ENCODE measurements at regions not wholly inside any gene's neighbourhood (a gene's known extent, or its start where the extent isn't known, plus 50 kb on each side); places are given as distances from the start of the nearest gene placed in this dataset.

DNA sequence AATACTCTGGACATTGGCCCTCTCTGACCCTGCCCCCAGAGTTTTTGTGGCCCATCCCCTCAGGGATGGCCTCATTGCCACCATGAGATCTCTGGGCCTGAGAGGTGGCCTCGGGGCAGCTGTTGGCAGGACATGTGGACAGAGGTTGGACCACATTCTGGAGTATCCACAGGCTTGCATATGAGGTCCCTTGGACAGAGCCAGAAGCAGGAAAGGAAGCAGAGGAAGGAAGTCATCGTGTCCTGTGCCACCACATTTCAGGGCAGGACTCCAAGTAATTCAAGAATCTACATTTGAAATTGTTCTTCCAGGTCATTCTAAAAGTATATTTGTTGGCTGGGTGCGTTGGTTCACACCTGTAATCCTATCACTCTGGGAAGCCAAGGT, 95.9 kb upstream of the PPP2R5A start:
- no peak overlapping the region for H3K4me3 ChIP-seq (ENCODE audit: low read depth, low read length)
- TF ChIP-seq, protein P1, sequence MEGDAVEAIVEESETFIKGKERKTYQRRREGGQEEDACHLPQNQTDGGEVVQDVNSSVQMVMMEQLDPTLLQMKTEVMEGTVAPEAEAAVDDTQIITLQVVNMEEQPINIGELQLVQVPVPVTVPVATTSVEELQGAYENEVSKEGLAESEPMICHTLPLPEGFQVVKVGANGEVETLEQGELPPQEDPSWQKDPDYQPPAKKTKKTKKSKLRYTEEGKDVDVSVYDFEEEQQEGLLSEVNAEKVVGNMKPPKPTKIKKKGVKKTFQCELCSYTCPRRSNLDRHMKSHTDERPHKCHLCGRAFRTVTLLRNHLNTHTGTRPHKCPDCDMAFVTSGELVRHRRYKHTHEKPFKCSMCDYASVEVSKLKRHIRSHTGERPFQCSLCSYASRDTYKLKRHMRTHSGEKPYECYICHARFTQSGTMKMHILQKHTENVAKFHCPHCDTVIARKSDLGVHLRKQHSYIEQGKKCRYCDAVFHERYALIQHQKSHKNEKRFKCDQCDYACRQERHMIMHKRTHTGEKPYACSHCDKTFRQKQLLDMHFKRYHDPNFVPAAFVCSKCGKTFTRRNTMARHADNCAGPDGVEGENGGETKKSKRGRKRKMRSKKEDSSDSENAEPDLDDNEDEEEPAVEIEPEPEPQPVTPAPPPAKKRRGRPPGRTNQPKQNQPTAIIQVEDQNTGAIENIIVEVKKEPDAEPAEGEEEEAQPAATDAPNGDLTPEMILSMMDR (conservative IDR thresholded peaks at IDR 0.05; ENCODE audit: low read depth, low read length), result no peak
- no peak for DNase-seq (ENCODE audit: low read depth)

DNA sequence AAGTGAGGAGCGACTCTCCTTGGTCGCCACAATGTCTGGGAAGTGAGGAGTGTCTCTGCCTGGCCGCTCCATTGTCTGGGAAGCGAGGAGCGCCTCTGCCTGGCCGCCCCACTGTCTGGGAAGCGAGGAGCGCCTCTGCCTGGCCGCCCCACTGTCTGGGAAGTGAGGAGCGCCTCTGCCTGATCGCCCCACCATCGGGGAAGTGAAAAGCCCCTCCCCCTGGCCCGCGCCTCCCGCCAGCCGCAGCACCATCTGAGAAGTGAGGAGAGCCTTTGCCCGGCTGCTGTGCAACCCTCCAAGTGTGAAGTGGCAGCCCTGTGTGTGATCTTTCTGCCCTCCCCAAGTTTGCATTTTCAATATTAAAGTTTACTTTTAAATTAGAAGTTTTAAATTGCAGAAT, 95.0 kb upstream of the PPP2R5A start:
- DNase-seq (ENCODE audit: low read depth), result no peak
- TF ChIP-seq, protein P1 (conservative IDR thresholded peaks at IDR 0.05; ENCODE audit: low read depth, low read length), result no peak
- no peak overlapping the region for H3K4me3 ChIP-seq (ENCODE audit: low read depth, low read length)

DNA sequence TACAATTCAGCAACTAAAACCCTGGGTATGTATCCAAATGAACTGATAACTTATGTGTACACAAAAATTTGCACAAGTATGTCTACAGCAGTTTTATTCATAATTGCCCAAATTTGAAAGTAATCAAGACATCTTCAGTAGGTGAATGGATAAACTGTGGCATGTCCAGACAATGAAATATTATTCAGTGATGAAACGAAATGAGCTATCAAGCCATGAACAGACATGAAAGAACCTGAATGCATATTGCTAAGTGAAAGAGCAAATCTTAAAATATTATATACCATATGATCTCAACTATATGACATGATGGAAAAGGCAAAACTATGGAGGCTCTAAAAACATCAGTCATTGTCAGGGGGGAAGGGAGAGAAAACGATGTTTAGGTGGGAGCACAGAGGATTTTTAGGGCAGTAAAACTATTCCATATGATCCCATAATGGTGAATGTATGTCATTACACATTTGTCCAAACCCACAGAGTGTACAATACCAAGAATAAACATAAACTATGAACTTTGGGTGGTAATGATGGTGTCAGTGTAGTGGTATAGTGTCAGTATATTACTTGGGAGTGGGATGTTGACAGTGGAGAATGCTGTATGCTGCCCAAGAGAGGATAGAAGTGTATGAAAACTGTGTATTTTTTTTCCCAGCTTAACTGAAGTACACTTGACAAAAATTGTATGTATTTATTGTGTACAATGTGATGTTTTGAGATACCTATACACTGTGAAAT, 92.8 kb upstream of the PPP2R5A start:
- no peak for DNase-seq (ENCODE audit: low read depth)
- TF ChIP-seq, protein P1 (conservative IDR thresholded peaks at IDR 0.05; ENCODE audit: low read depth, low read length), result no peak
- H3K4me3 ChIP-seq (ENCODE audit: low read depth, low read length), result no peak overlapping the region

DNA sequence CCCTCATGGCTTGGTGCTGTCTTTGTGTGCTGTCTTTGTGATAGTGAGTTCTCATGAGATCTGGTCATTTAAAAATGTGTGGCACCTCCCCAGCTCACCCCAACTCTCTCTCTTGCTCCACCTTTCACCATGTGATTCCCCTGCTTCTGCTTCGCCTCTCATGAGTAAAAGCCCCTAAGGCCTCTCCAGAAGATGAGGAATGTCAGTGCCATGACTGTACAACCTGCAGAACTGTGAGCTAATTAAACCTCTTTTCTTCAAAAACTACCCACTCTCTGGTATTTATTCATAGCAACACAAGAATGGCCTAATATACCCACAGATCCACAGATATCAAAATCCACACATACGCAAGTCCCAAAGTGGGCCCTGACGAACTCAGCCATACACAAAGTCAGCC, 88.9 kb upstream of the PPP2R5A start:
- H3K4me3 ChIP-seq (ENCODE audit: low read depth, low read length), result no peak overlapping the region
- no peak for DNase-seq (ENCODE audit: low read depth)
- TF ChIP-seq, protein P1 (conservative IDR thresholded peaks at IDR 0.05; ENCODE audit: low read depth, low read length), result no peak

DNA sequence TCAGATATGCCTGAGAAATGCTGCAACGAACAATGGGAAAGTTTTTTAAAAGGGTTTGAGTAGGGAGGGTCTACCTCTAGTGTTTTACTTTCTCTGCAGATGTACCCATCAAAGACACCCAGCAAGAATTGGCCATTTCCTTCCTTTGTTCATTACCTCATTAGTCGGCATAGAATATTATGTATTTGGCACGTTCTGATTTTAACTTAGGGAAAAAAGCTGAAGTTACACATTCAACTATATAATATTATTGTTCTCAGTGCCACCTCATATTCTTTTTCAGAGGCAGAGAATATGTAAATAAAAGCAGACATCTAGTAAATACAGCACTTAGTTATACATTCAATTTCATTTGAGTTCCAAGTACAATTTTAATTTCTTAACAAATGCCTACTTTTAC, 83.7 kb upstream of the PPP2R5A start:
- no peak overlapping the region for H3K4me3 ChIP-seq (ENCODE audit: low read depth, low read length)
- TF ChIP-seq, protein P1 (conservative IDR thresholded peaks at IDR 0.05; ENCODE audit: low read depth, low read length), result no peak
- DNase-seq (ENCODE audit: low read depth), result no peak

DNA sequence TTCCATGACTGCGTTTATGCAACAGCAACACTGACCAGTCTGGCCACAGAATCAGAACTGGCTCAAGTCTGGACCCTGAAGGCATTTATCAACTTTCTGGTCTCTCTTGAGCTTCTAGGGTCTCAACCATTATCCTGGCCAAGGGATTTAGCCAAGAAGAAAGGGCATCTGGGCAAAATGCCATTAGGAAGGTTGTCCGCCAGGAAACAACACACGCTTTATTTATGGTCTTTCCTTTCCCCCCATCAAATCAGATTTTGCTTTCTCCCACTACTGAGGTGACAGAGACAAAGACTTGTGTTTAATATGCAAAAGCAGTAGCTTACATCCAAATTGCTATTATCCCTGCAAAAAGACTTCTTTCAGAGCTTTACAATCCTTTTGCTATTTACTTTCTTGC, 81.6 kb upstream of the PPP2R5A start:
- no peak for DNase-seq (ENCODE audit: low read depth)
- TF ChIP-seq, protein P1 (conservative IDR thresholded peaks at IDR 0.05; ENCODE audit: low read depth, low read length), result no peak
- H3K4me3 ChIP-seq (ENCODE audit: low read depth, low read length), result no peak overlapping the region

DNA sequence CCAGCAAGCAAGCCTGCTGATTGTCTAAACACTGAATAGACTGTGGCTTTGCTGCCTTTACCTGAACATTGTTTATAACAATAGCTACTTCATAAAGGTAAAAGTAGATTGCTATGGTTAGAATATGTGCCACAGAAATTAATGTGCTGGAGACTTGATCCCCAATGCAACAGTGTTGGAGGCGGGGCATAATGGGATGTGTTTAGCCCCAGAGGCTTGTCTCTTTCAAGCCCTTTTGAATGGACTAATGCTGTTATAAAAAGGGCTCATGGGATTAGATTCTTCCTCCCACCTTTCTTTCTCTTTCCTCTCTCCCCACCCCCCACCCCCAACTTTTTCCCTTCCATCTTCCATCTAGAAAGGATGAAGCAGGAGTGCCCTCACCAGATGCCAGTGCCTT, 80.2 kb upstream of the PPP2R5A start:
- TF ChIP-seq, protein P1 (conservative IDR thresholded peaks at IDR 0.05; ENCODE audit: low read depth, low read length), result no peak
- no peak for DNase-seq (ENCODE audit: low read depth)

More for the DNA sequence above, 80.2 kb upstream of the PPP2R5A start:
- H3K4me3 ChIP-seq (ENCODE audit: low read depth, low read length), result no peak overlapping the region
